GM19351 (cell line): ENCODE measurements at regions not wholly inside any gene's neighbourhood (a gene's known extent, or its start where the extent isn't known, plus 50 kb on each side); places are given as distances from the start of the nearest gene placed in this dataset.
"Not testable (repeated sequence)": the region's sequence is repeated elsewhere in the genome, so short reads cannot be mapped to it uniquely, and the experiment has no call there.

Source experiments
- ATAC-seq: cut with Tn5 transposase; IDR thresholded peaks from one replicate; pipeline ENCODE4 v1.9.1; 2021; ENCODE audit warnings: mild to moderate bottlenecking, moderate library complexity; ENCODE audit not compliant: unreplicated experiment

- no peak for ATAC-seq
These were observed 330.1 kb upstream of the PHF14 start for GRCh38 chr7:10643545-10643944.

GRCh38 chr7:10644849-10645248 is 328.8 kb upstream of the PHF14 start:
- no peak for ATAC-seq

- ATAC-seq, result no peak
These were observed 327.5 kb upstream of the PHF14 start for GRCh38 chr7:10646194-10646593.

GRCh38 chr7:10648289-10648688 is 325.4 kb upstream of the PHF14 start:
- no peak for ATAC-seq

- not testable (repeated sequence) for ATAC-seq
These were observed 324.6 kb upstream of the PHF14 start for GRCh38 chr7:10649120-10649519.

GRCh38 chr7:10655031-10655430 is 318.6 kb upstream of the PHF14 start:
- no peak for ATAC-seq

- no peak for ATAC-seq
These were observed 316.5 kb upstream of the PHF14 start for GRCh38 chr7:10657201-10657600.

GRCh38 chr7:10657837-10658236 is 315.8 kb upstream of the PHF14 start:
- ATAC-seq, result no peak

- no peak for ATAC-seq
These were observed 311.2 kb upstream of the PHF14 start for GRCh38 chr7:10662491-10662890.

- ATAC-seq, result peak; percentile 57
These were observed 310.4 kb upstream of the PHF14 start for GRCh38 chr7:10662982-10663884.

GRCh38 chr7:10672186-10672585 is 301.5 kb upstream of the PHF14 start:
- ATAC-seq, result no peak

GRCh38 chr7:10677211-10677610 is 296.5 kb upstream of the PHF14 start:
- ATAC-seq, result no peak

GRCh38 chr7:10677668-10678232 is 295.9 kb upstream of the PHF14 start:
- ATAC-seq, result no peak

- ATAC-seq, result no peak
These were observed 289.1 kb upstream of the PHF14 start for GRCh38 chr7:10684606-10685005.

- no peak for ATAC-seq
These were observed 288.6 kb upstream of the PHF14 start for GRCh38 chr7:10685040-10685439.

GRCh38 chr7:10688544-10688943 is 285.1 kb upstream of the PHF14 start:
- ATAC-seq, result no peak

- no peak for ATAC-seq
These were observed 277.6 kb upstream of the PHF14 start for GRCh38 chr7:10696064-10696463.

GRCh38 chr7:10703059-10703458 is 270.6 kb upstream of the PHF14 start:
- no peak for ATAC-seq

GRCh38 chr7:10703981-10704380 is 269.7 kb upstream of the PHF14 start:
- no peak for ATAC-seq

GRCh38 chr7:10704653-10705052 is 269.0 kb upstream of the PHF14 start:
- no peak for ATAC-seq

- peak; percentile 100 for ATAC-seq
These were observed 266.7 kb upstream of the PHF14 start for GRCh38 chr7:10706875-10707493.

- ATAC-seq, result peak; percentile 21
These were observed 266.2 kb upstream of the PHF14 start for GRCh38 chr7:10707519-10707918.
